ENCODE measurements at regions not wholly inside any gene's neighbourhood (a gene's known extent, or its start where the extent isn't known, plus 50 kb on each side); places are given as distances from the start of the nearest gene placed in this dataset.
"Not testable (repeated sequence)": the region's sequence is repeated elsewhere in the genome, so short reads cannot be mapped to it uniquely, and the experiment has no call there.

DNA sequence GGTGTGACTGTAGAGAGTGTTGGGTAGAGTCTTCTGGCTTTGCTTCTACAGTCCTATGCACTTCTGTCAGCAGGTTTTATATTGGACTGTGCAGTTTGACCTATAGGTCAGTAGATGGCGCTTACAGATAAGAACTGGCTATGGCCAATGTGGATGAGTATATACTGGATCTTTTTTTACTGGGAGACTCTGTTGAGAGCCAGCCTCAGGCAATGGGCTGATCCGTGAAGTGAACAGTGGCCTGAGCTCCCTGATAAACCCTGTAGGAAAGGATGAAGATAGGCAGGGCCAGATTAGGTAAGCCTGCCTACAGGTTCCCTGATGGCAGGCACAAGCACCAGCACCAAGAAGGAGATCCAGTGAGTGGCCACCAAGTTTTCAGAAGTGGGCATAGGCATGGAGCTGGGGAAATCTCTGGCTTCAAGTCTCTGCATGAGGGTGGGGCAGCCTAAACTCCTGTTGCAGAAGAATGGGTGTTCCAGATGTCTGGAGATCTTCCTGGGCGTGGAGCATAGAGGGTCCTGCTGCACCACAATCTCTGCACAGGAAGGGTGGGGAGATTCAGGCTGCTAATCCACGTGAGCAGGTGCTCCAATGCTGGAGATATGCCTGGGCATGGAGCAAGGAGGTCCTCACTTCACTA, 326.0 kb upstream of the SGO1 start:
- no peaks in the 10 kb centered on the region for H3K27me3 Mint-ChIP-seq
- CTCF ChIA-PET = no interaction called here
- no peaks in the 10 kb centered on the region for H3K4me1 Mint-ChIP-seq
- H3K36me3 Mint-ChIP-seq = no peaks in the 10 kb centered on the region
- no peak for DNase-seq
- H3K4me3 Mint-ChIP-seq = no peak overlapping the region
- no peak overlapping the region for H3K27ac Mint-ChIP-seq
- no peaks in the 10 kb centered on the region for H3K9me3 Mint-ChIP-seq (ENCODE audit: low read depth)
- peak; percentile 39 for ATAC-seq

DNA sequence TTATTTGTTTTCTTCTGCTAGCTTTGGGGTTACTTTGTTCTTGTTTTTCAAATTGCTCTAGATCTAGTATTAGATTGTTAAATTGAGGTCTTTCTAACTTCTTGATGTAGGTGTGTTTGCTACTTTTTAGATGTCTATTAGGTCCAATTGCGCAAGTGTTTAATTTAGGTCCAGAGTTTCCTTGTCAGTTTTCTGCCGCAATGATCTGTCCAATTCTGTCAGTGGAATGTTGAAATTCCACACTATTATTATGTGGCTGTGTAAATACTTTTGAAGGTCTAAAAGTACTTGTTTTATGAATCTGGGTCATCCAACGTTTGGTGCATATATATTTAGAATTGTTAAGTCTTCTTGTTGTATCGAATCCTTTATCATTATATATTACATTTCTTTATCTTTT, 324.4 kb upstream of the SGO1 start:
- no peak for DNase-seq
- Mint-ChIP-seq H3K4me1 (no peaks in the 10 kb centered on the region), H3K27ac (no peak overlapping the region), H3K27me3 (no peaks in the 10 kb centered on the region), H3K9me3 (ENCODE audit: low read depth) (no peaks in the 10 kb centered on the region), H3K4me3 (no peak overlapping the region), H3K36me3 (no peaks in the 10 kb centered on the region)
- ATAC-seq = no peak
- CTCF ChIA-PET = no interaction called here

DNA sequence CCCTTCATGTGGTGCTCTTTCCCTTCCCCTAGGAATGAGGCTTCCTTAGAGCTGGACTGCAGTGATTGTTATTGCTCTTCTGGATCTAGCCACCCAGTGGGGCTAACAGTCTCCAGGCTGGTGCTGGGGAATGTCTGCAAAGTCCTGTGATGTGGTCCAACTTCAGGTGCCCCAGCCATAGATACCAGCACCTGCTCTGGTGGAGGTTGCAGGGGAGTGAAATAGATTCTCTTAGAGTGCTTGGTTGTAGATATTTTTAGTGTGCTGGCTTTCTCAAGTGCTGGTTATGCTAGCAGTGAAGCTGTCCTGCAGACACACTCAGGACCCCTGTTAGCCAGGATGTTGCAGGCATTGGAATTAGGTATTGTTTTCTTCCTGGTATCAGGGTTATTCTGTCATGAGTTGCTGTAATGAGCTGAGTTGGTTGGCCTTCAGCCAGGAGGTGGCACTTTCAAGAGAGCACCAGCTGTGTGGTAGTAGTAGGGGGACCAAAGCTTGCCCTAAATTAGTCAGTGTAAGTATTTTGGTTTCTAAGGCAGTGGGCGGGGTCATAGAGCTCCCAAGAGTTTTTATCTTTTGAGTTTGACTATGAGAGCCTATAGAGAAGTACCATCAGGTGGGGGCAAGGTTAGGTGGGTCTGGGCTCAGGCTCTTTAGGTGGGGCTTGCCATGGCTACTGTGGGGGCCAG, 317.5 kb upstream of the SGO1 start:
- Mint-ChIP-seq H3K9me3 (ENCODE audit: low read depth) (peaks cover 8% of the 10 kb centered on the region), H3K27ac (no peak overlapping the region), H3K36me3 (no peaks in the 10 kb centered on the region), H3K27me3 (no peaks in the 10 kb centered on the region), H3K4me3 (no peak overlapping the region), H3K4me1 (no peaks in the 10 kb centered on the region)
- ATAC-seq (no peak), DNase-seq (no peak)
- CTCF ChIA-PET = no interaction called here

DNA sequence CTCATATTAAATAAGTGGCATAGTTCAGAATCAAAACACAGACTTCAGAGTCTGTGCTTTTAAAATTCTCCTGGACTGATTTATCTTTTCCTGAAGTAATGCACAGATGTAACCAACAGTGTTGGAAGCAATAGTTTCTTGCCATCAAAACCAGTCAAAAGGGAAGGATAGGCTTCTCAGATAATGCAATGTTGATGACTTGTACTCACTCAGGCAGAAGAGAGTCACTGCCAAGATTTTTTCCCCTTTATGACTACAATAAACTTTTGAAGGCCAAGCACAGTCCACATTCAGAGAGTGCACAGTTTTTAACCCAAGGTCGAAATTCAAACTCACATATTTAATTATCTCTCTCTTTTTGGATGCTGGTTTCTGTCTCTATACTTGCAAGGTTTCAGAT, 305.0 kb upstream of the SGO1 start:
- Mint-ChIP-seq H3K27me3 (no peaks in the 10 kb centered on the region), H3K4me1 (no peaks in the 10 kb centered on the region), H3K36me3 (no peaks in the 10 kb centered on the region), H3K4me3 (no peak overlapping the region), H3K27ac (no peak overlapping the region), H3K9me3 (ENCODE audit: low read depth) (no peaks in the 10 kb centered on the region)
- CTCF ChIA-PET = no interaction called here
- no peak for DNase-seq
- ATAC-seq = no peak

DNA sequence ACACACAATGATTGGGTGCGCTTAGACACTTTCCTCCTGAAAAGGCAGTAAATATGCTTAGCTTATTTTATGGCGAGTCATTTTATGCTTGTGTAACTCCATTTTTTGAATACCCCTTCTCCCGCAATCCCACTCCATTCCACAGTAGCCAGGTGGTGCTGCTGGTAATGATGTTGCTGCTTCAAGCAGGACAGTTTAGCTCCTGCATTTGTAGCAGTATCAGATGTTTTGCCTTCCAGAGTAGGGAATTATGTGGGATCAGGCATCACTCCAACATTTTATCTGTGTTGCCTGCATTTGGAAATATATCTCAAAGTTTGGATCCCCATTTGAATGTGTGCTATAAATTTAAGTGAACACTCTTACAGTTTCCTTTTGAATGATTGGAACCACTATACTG, 302.1 kb upstream of the SGO1 start:
- no peaks in the 10 kb centered on the region for H3K36me3 Mint-ChIP-seq
- H3K27ac Mint-ChIP-seq = no peak overlapping the region
- H3K4me1 Mint-ChIP-seq = no peaks in the 10 kb centered on the region
- no peak for ATAC-seq
- DNase-seq = no peak
- peaks cover 4% of the 10 kb centered on the region for H3K9me3 Mint-ChIP-seq (ENCODE audit: low read depth)
- no peaks in the 10 kb centered on the region for H3K27me3 Mint-ChIP-seq
- CTCF ChIA-PET = no interaction called here
- no peak overlapping the region for H3K4me3 Mint-ChIP-seq

DNA sequence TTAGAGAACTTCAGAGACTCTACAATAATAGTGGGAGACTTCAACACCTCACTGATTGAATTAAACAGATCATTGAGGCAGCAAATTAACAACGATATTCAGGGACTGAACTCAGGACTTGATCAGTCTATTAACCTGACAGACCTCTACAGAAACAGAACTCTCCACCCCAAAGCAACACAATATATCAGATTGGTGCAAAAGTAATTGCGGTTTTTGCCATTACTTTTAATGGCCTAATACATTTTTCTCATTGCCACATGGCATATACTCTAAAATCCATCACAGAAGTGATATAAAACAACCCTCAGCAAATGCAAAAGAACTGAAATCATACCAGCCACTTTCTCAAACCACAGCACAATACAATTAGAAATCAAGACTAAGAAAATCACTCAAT, 298.1 kb upstream of the SGO1 start:
- no peak for DNase-seq
- Mint-ChIP-seq H3K27me3 (no peaks in the 10 kb centered on the region), H3K27ac (no peak overlapping the region), H3K9me3 (ENCODE audit: low read depth) (peaks cover 13% of the 10 kb centered on the region), H3K4me1 (no peaks in the 10 kb centered on the region), H3K4me3 (no peak overlapping the region), H3K36me3 (no peaks in the 10 kb centered on the region)
- CTCF ChIA-PET = no interaction called here
- no peak for ATAC-seq

DNA sequence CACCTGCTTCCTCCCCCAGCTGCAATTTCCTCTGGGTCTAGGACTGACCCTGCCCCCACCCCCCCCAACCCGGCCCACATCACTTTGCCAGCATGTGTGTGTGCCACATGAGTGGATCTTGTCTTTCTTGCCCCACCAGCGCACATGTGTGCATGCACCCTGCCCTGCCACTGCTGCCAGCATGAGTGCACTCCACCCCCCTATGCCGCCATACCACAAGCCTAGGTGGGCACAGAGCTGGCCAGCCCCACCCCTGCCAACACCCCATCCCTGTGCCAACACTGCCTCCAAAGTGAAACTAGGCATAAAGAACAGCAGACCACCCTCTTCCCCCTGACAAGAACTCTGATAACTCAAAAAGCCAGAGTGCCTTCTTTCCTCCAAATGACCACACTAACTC, 296.3 kb upstream of the SGO1 start:
- H3K4me1 Mint-ChIP-seq = no peaks in the 10 kb centered on the region
- no peak overlapping the region for H3K4me3 Mint-ChIP-seq
- H3K36me3 Mint-ChIP-seq = no peaks in the 10 kb centered on the region
- no peak overlapping the region for H3K27ac Mint-ChIP-seq
- peaks cover 13% of the 10 kb centered on the region for H3K9me3 Mint-ChIP-seq (ENCODE audit: low read depth)
- CTCF ChIA-PET = interaction anchor here (0.8 to 1.6 kb wide), 2 partner anchors 11 kb away, joined by 3 read pairs; no protein-coding TSS in a partner anchor
- ATAC-seq (no peak), DNase-seq (no peak)
- no peaks in the 10 kb centered on the region for H3K27me3 Mint-ChIP-seq

DNA sequence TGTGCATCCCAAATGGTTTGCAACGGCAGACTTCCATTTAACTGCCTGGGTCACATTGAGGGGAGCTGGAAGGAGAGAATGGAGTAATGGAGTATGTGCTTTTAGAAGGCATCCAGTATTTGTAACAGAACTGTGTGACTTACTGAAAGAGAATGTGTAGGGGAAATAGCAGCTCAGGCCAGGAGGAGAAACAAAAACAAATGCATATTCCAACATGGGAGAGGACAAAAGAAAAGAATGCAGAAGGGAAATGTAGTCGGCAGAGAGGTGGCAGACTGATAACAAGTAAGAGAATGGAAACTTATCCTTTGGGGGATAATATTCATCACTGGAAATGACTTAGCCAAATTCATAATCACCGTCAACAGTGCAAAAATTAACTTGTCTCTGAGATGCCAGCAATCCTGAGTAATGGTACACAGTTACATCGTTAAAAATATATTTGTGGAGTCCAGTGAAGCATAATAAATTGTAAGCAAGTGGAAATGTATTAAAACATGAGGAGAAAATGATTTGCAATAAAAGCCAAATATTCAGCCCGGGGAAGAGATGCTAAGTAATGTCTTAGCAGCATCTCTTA, 294.9 kb upstream of the SGO1 start:
- no peak for ATAC-seq
- H3K36me3 Mint-ChIP-seq = no peaks in the 10 kb centered on the region
- H3K27me3 Mint-ChIP-seq = no peaks in the 10 kb centered on the region
- H3K4me1 Mint-ChIP-seq = no peaks in the 10 kb centered on the region
- peaks cover 13% of the 10 kb centered on the region for H3K9me3 Mint-ChIP-seq (ENCODE audit: low read depth)
- no peak overlapping the region for H3K4me3 Mint-ChIP-seq
- CTCF ChIA-PET = interaction anchor here (1.3 kb wide), 1 partner anchor 10 kb away, joined by 3 read pairs; no protein-coding TSS in a partner anchor
- no peak overlapping the region for H3K27ac Mint-ChIP-seq
- DNase-seq = no peak

DNA sequence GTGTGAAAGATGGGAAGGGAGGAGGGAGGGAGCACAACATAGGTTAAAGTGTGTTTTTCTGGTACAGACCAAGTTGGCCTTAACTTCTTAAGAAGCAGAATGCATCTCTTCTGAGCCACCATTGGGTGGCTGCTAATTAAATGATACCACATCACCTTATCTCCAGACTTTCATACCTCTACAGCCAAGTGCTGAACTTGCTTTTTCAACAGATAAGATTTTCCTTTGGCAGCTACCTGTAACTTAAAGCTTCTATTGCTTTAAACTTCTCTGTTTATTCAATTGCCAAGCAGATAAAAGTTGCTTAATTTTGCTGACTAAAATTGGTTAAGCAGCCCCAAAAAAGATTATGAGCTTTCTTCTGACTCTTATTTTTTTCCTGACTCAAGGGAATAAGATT, 292.4 kb upstream of the SGO1 start:
- ATAC-seq (no peak), DNase-seq (no peak)
- H3K9me3 Mint-ChIP-seq (ENCODE audit: low read depth) = peaks cover 10% of the 10 kb centered on the region
- CTCF ChIA-PET = no interaction called here
- no peaks in the 10 kb centered on the region for H3K36me3 Mint-ChIP-seq
- H3K4me1 Mint-ChIP-seq = no peaks in the 10 kb centered on the region
- H3K27ac Mint-ChIP-seq = no peak overlapping the region
- no peaks in the 10 kb centered on the region for H3K27me3 Mint-ChIP-seq
- no peak overlapping the region for H3K4me3 Mint-ChIP-seq

DNA sequence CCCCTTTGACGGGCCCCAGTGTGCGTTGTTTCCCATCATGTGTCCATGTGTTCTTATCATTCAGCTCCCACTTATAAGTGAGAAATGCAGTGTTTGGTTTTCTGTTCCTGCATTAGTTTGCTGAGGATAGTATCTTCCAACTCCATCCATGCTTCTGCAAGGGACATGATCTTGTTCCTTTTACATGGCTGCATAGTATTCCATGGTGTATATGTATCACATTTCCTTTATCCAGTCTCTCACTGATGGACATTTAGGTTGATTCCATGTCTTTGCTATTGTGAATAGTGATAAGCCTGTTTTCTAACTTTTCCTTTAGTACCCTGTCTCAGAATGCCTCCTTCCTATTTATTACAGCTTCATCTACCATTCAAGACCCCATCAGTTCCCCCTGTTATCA, 278.2 kb upstream of the SGO1 start:
- H3K4me3 Mint-ChIP-seq, DNase-seq, ATAC-seq, CTCF ChIA-PET, H3K36me3 Mint-ChIP-seq, H3K4me1 Mint-ChIP-seq, H3K27ac Mint-ChIP-seq, H3K27me3 Mint-ChIP-seq: not testable (repeated sequence)
- peaks cover 27% of the 10 kb centered on the region for H3K9me3 Mint-ChIP-seq (ENCODE audit: low read depth)

DNA sequence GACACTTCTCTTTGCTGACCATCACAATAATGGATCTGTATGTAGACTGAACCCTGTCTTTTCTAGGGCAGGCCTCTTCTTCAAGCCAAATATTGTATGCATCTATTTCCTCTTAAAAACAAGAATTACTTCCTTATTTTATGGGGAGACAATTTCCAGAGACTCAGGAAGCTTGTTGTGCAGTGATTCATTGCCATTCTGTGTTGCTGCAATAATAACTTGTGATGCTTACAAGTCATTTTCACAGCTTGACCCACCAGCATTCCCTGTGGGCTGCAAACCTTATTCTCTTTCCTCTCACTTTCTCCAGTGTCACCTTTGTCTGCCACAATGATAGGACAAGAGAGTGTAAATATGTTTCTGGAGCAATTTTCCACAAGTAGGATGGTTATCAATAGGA, 276.7 kb upstream of the SGO1 start:
- no peaks in the 10 kb centered on the region for H3K36me3 Mint-ChIP-seq
- no peak overlapping the region for H3K27ac Mint-ChIP-seq
- CTCF ChIA-PET = no interaction called here
- no peaks in the 10 kb centered on the region for H3K27me3 Mint-ChIP-seq
- no peak for DNase-seq
- no peaks in the 10 kb centered on the region for H3K4me1 Mint-ChIP-seq
- no peak for ATAC-seq
- no peak overlapping the region for H3K4me3 Mint-ChIP-seq
- peaks cover 21% of the 10 kb centered on the region for H3K9me3 Mint-ChIP-seq (ENCODE audit: low read depth)

DNA sequence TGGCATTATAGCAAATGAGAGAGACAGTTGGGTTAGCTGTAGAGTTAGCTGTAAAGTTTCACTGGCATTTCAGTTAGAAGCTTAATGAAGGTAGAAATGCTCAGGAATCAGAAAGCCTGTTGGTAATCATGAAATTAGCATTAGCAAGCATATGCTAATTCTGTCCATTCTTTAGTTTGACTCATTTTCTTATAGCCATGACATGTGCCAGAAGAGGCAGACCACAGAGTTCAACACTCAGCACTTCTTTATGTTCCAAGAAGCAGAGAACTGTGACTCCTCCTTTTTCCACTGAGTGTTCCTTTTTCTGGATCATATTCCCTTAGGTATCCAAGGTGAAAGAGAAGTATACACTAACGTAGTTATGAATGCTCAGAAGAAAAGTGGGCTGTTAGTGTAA, 276.2 kb upstream of the SGO1 start:
- Mint-ChIP-seq H3K4me1 (no peaks in the 10 kb centered on the region), H3K4me3 (no peak overlapping the region), H3K9me3 (ENCODE audit: low read depth) (peaks cover 20% of the 10 kb centered on the region), H3K36me3 (no peaks in the 10 kb centered on the region), H3K27ac (no peak overlapping the region), H3K27me3 (no peaks in the 10 kb centered on the region)
- ATAC-seq (no peak), DNase-seq (no peak)
- CTCF ChIA-PET = no interaction called here

DNA sequence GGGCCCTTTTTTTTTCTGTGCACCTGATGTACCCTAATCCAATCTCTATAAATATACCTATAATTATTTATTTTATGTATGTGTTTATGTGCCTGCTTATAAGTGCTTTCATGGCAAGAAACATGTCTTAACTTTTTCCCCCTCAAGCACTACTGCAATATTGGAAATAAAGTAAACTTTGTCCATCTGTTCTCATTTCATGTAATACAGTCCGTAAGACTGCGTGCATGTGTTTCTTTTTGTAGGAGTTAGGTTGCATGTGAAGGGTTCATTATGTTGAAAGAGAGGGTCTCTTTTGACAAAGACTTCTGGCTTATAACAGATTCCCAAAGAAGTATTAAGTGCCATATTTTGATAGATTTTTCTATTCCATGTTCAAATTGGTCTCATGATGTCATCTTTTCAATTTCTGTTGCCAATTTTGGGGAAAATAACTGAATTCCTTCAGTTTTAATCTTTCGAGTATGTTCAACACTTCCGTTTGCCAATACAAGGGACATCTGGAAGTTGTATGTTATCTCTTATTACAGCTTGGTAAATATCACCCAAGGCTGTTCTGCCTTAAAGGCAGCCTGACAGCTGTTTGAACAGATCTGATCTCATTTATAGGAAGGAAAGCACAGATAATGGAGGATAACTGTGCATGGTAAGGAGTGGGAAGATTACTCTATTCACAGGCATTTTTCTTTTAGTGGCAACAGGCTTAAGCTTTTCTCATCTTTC, 273.1 kb upstream of the SGO1 start:
- Mint-ChIP-seq H3K27ac (no peak overlapping the region), H3K27me3 (no peaks in the 10 kb centered on the region), H3K4me3 (no peak overlapping the region), H3K9me3 (ENCODE audit: low read depth) (peaks cover 12% of the 10 kb centered on the region), H3K4me1 (no peaks in the 10 kb centered on the region), H3K36me3 (no peaks in the 10 kb centered on the region)
- DNase-seq (no peak), ATAC-seq (no peak)
- CTCF ChIA-PET = no interaction called here

DNA sequence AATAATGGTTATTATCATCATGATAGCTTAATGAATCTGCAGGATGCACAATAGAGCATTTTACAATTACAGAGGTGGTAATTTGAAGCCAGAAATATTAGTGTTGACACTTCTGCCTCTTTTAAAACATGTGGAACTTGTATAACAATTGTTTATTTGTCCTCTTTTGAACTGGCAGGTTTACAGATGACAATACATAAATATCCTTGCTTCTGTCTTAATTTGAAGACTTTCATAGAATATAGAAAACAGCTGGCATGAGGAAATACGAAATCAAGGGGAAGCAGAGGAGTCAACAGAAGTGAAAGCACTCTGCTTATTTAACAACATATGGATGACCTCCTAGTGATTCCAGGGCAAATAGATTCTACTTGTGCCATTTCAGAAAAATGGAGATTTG, 270.5 kb upstream of the SGO1 start:
- no peaks in the 10 kb centered on the region for H3K27me3 Mint-ChIP-seq
- CTCF ChIA-PET = no interaction called here
- no peaks in the 10 kb centered on the region for H3K36me3 Mint-ChIP-seq
- DNase-seq = no peak
- H3K4me1 Mint-ChIP-seq = no peaks in the 10 kb centered on the region
- H3K4me3 Mint-ChIP-seq = no peak overlapping the region
- peaks cover 9% of the 10 kb centered on the region for H3K9me3 Mint-ChIP-seq (ENCODE audit: low read depth)
- H3K27ac Mint-ChIP-seq = no peak overlapping the region
- ATAC-seq = no peak
